Peyer's patch (tissue), 4 donors: ENCODE measurements at regions not wholly inside any gene's neighbourhood (a gene's known extent, or its start where the extent isn't known, plus 50 kb on each side); places are given as distances from the start of the nearest gene placed in this dataset.

Experiments used
- DNase-seq, 3 donors: peaks; one replicate each; pipeline ENCODE4 v3.0.0-alpha.2; 2017 to 2019
- H3K27ac ChIP-seq, 4 donors: fragments of 200-600 bp; sonication (generic); one replicate each; pipeline ENCODE4 v1.5.1; 2016 to 2019
- H3K27me3 ChIP-seq, 2 donors: fragments of 200-600 bp; sonication (generic); one replicate each; pipeline ENCODE4 v1.5.1; 2019
- H3K36me3 ChIP-seq, 3 donors: fragments of 200-600 bp; sonication (generic); one replicate each; pipeline ENCODE4 v1.5.1; 2016 to 2019
- H3K4me1 ChIP-seq, 4 donors: fragments of 200-600 bp; sonication (generic); one replicate each; pipeline ENCODE4 v1.5.1; 2016 to 2019
- H3K4me3 ChIP-seq, 4 donors: fragments of 200-600 bp; sonication (generic); 1 replicate in 3 of 4; 2 replicates in 1 of 4; pipeline ENCODE4 v1.5.1; 2016 to 2019; ENCODE audit warnings: mild to moderate bottlenecking in 1 of 4
- H3K9me3 ChIP-seq, 4 donors: fragments of 200-600 bp; sonication (generic); one replicate each; pipeline ENCODE4 v1.5.1; 2016 to 2019; ENCODE audit warnings: mild to moderate bottlenecking in 1 of 4
- POLR2A ChIP-seq, 2 donors: fragments of 450-650 bp; IDR thresholded peaks; one replicate each; pipeline ENCODE4 v1.5.1; 2017; ENCODE audit warnings: antibody characterized with exemption in 2 of 2, mild to moderate bottlenecking in 2 of 2, moderate library complexity in 2 of 2
- TF ChIP-seq, protein P1 (sequence below), 6 experiments: fragments of 450-650 bp in 4 of 6; fragments of 200-600 bp in 2 of 6; sonication (generic) in 1 of 6; IDR thresholded peaks; one replicate each; pipeline ENCODE4 v1.5.1; 2017 to 2019; ENCODE audit warnings: antibody characterized with exemption in 6 of 6, mild to moderate bottlenecking in 3 of 6, moderate library complexity in 1 of 6

DNA sequence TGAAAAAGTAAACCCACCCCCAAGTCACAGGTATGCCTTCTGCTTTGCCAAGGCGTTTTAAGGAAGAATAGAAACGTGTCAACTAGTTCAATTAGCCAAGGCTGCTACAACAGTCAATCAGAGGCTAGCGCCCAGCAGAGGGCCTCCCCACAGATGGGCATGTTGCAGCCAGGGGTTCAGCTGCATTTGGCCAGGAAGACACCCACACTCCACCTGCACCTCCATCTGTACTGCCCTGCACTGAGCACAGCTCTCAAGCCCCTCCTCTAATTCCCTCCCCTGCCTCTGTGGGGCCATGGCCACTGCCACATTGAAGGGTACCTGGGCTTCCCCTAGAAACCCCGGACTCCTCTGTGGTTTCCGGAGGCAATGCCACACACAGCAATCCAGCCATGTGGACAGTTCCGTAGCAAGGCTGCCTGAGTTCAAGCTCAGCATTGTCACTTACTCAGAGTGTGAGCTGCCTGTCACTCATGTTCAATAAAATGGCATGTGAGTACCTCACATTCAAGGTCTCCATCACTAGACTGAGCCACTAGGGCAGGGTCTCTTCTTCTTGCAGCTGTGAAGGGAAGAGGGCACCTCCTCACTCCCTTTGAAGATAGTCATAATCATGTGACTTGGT, 248.4 kb downstream of the IRX2 start:
- no peaks in the 10 kb centered on the region for H3K9me3 ChIP-seq
- no peak overlapping the region for H3K4me3 ChIP-seq
- no peaks in the 10 kb centered on the region for H3K4me1 ChIP-seq
- DNase-seq: no peak
- no peak for TF ChIP-seq POLR2A (IDR thresholded peaks at IDR 0.05)
- TF ChIP-seq, protein P1, sequence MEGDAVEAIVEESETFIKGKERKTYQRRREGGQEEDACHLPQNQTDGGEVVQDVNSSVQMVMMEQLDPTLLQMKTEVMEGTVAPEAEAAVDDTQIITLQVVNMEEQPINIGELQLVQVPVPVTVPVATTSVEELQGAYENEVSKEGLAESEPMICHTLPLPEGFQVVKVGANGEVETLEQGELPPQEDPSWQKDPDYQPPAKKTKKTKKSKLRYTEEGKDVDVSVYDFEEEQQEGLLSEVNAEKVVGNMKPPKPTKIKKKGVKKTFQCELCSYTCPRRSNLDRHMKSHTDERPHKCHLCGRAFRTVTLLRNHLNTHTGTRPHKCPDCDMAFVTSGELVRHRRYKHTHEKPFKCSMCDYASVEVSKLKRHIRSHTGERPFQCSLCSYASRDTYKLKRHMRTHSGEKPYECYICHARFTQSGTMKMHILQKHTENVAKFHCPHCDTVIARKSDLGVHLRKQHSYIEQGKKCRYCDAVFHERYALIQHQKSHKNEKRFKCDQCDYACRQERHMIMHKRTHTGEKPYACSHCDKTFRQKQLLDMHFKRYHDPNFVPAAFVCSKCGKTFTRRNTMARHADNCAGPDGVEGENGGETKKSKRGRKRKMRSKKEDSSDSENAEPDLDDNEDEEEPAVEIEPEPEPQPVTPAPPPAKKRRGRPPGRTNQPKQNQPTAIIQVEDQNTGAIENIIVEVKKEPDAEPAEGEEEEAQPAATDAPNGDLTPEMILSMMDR (IDR thresholded peaks at IDR 0.05): no peak
- H3K27me3 ChIP-seq: no peaks in the 10 kb centered on the region
- H3K27ac ChIP-seq: no peak overlapping the region
- H3K36me3 ChIP-seq: no peaks in the 10 kb centered on the region

- no peaks in the 10 kb centered on the region for H3K9me3 ChIP-seq
- no peaks in the 10 kb centered on the region for H3K36me3 ChIP-seq
- no peaks in the 10 kb centered on the region for H3K27me3 ChIP-seq
- no peak for DNase-seq
- no peak overlapping the region for H3K4me3 ChIP-seq
- no peaks in the 10 kb centered on the region for H3K4me1 ChIP-seq
- no peak overlapping the region for H3K27ac ChIP-seq
- TF ChIP-seq, protein P1 (IDR thresholded peaks at IDR 0.05): no peak
- TF ChIP-seq POLR2A (IDR thresholded peaks at IDR 0.05): no peak
These were observed 251.6 kb downstream of the IRX2 start for GRCh38 chr5:2499917-2500316.

- Histone ChIP-seq H3K9me3 (no peaks in the 10 kb centered on the region), H3K27me3 (no peaks in the 10 kb centered on the region), H3K27ac (no peak overlapping the region), H3K4me3 (no peak overlapping the region), H3K36me3 (no peaks in the 10 kb centered on the region), H3K4me1 (no peaks in the 10 kb centered on the region)
- DNase-seq: no peak
- no peak for TF ChIP-seq POLR2A (IDR thresholded peaks at IDR 0.05)
- TF ChIP-seq, protein P1 (IDR thresholded peaks at IDR 0.05): no peak
These were observed 254.6 kb downstream of the IRX2 start for GRCh38 chr5:2496891-2497290.

DNA sequence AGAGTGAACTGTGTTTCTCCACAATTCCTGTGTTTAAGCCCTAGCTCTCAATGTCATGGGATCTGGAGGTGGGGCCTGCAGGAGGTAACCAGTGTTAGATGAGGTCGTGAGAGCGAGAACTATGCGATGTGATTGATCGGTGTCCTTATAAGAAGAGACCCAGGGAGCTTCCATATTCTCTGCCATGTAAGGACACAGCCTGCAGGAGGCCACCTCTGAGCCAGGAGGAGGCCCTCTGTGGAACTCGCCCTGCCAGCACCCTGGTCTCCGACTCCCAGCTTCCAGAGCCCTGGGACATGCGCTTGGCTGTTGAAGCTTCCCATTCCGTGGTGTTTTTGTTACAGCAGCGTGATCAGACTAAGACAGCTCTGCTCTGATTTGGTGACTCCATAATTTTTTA, 255.4 kb downstream of the IRX2 start:
- no peaks in the 10 kb centered on the region for H3K4me1 ChIP-seq
- no peaks in the 10 kb centered on the region for H3K36me3 ChIP-seq
- no peak overlapping the region for H3K27ac ChIP-seq
- H3K27me3 ChIP-seq: no peaks in the 10 kb centered on the region
- TF ChIP-seq POLR2A (IDR thresholded peaks at IDR 0.05): no peak
- TF ChIP-seq, protein P1 (IDR thresholded peaks at IDR 0.05): no peak
- no peaks in the 10 kb centered on the region for H3K9me3 ChIP-seq
- DNase-seq: no peak
- H3K4me3 ChIP-seq: no peak overlapping the region

DNA sequence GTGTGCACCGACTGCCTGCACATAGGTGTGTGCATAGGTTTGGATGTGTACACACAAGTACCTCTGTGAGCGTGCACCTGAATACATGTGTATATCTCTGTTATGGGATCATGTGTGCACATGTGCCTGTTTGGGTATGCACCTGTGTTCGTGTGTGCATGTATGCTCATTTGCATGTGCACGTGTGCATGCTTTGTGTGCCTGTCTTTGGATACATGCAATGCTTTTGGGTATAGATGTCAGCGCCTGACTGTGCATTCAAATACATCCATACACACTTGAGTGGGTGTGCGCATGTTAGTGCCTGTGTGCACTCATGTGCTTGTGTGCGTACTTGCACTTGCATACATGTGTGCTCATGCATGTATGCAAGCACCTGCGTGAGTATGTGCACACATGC, 258.1 kb downstream of the IRX2 start:
- H3K27me3 ChIP-seq: no peaks in the 10 kb centered on the region
- no peak for DNase-seq
- TF ChIP-seq POLR2A (IDR thresholded peaks at IDR 0.05): no peak
- TF ChIP-seq, protein P1 (IDR thresholded peaks at IDR 0.05): no peak

DNA sequence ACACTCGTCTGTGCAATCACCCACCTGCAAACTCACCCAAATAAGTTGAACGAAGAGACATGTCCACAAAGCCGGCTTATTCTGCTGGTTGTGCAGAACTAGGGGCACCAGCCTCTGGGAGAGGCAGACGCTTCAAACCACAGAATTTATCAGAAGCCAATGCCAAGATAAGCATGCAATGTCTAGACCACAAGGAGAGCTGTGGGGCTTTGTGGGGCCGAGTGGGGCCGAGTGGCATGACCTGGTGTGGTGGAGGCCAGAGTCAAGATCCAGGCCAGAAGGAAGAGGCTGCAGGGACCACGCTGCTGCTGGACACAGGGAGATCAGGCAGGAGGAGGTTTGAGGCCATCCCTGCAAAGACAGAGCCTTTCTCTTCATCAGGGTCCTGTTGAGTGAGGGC, 259.0 kb downstream of the IRX2 start:
- TF ChIP-seq, protein P1 (IDR thresholded peaks at IDR 0.05): no peak
- no peak for TF ChIP-seq POLR2A (IDR thresholded peaks at IDR 0.05)
- H3K27ac ChIP-seq: no peak overlapping the region
- no peaks in the 10 kb centered on the region for H3K27me3 ChIP-seq
- H3K4me3 ChIP-seq: no peak overlapping the region
- DNase-seq: no peak
- H3K9me3 ChIP-seq: no peaks in the 10 kb centered on the region
- no peaks in the 10 kb centered on the region for H3K4me1 ChIP-seq
- H3K36me3 ChIP-seq: no peaks in the 10 kb centered on the region

More for the DNA sequence above, 258.1 kb downstream of the IRX2 start:
- H3K4me1 ChIP-seq: no peaks in the 10 kb centered on the region
- no peaks in the 10 kb centered on the region for H3K36me3 ChIP-seq
- no peaks in the 10 kb centered on the region for H3K9me3 ChIP-seq
- H3K27ac ChIP-seq: no peak overlapping the region
- H3K4me3 ChIP-seq: no peak overlapping the region
